Amniotic stem cell (primary cell): ENCODE measurements at regions not wholly inside any gene's neighbourhood (a gene's known extent, or its start where the extent isn't known, plus 50 kb on each side); places are given as distances from the start of the nearest gene placed in this dataset.

ENCODE experiments used
- DNase-seq: peaks from one replicate; lab custom pipeline; 2025; lab: John Stamatoyannopoulos, UW

GRCh38 chr7:81648716-81649115 is 121.1 kb downstream of the HGF start:
- DNase-seq: no peak

DNA sequence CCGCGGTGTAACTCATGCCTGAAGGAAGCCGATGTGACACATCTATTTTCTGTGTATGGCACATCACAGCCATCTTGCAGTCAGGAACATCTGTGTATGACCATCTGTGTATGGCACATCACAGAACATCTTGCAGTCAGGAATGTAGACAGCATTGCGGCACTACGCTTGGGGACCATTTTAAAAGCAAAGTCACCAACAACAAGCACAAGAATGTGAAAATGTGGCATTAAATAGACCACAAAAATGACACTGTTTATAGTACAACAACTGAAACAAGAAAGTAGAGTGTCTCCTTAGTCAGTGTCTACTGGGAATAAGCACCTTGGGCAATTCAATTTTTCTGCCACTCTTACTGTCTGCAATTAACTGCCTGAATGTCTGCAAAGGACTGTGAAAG is 124.4 kb downstream of the HGF start:
- no peak for DNase-seq

DNA sequence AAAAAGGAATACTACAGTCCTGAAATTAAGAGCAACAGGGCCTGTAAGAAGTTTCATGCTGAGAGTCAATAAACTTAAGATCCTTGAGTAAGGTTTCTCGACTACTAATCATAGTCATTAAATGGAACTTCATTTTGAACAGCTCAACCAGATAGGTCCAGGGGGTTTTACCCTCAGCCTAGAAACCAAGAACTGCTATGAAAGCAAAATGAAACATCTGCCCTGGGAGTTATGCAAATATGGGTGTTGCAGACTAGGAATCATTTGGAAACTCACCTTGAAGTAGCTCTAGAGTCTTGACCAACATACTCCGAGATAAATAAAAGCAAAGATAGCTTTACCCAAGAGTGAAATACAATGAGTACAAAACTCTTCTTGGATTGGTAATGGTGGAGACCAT is 128.0 kb downstream of the HGF start:
- no peak for DNase-seq

DNA sequence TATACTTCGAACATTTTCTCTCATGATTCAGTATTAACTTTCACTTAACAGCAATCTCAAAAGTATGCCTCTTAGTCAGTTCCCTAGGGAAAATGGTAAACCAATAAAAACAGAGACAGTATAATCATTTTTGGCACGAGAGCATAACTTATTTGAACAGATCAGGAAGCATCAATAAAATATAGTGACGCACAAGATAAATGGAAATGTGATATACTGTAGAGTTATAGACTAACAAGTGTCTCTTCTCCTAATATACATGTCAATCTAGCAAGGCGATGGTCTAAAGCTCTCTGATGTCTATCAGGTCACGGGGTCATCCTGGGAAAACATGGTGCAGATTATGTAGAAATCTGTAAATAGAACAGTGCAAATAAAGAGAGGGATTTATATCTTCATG is 131.6 kb downstream of the HGF start:
- peak; percentile 74 for DNase-seq

- DNase-seq: no peak
These were observed 132.3 kb downstream of the HGF start for GRCh38 chr7:81637534-81637933.

GRCh38 chr7:81632418-81632817 is 137.4 kb downstream of the HGF start:
- no peak for DNase-seq

- no peak for DNase-seq
These were observed 139.2 kb downstream of the HGF start for GRCh38 chr7:81630600-81630999.

DNA sequence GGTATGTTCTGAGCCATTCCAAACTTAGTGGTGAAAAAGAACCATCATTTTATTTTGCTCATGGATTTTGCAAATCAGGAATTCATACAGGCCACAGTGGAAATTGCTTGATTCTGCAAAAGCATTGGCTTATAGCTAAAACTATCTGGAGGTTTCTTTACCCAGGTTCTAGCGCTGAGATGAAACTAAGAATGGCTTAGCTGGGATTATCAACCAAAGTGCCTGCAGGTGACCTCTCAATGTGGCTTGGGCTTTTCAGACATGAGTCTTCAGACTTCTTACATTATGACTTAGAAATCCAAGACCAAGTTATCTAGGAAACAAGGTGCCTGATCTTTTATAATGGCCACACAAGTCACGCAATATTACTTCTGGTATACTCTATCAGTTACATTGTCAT is 140.1 kb downstream of the HGF start:
- no peak for DNase-seq

- no peak for DNase-seq
These were observed 140.9 kb downstream of the HGF start for GRCh38 chr7:81628951-81629350.

DNA sequence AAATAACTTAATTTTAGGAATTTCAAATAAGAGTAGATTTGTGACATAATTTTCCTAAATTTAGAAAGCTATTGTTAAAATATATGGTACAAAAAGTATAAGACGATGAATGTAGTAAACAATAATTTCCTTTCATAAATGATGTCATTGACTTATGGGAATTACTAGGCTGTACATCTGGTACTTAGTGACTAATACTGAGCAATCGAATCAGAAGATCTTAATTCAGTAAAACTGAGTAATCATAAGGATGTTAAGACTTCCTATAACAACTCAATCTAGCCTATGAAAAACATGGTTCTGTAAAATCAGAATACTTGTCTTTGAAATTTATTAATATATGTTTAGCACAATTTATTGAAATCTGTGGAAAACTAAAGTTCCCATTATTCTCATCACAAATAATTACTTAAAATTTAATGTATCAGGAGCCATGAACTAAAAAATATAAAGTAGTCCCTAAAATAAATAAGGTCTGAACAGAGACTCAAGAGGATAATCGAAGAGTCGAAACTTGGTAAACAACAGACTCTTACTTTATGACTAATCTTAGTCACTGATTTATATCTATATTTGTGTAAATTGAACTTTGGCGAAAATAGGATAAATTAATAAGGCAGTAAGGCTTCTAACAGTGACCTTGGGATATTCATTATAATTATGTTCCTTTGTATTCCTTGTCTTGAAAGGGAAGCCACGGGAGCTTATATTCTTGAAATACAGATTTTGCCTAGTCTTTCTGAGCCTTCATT is 142.1 kb downstream of the HGF start:
- no peak for DNase-seq

GRCh38 chr7:81626008-81626407 is 143.8 kb downstream of the HGF start:
- no peak for DNase-seq

- no peak for DNase-seq
These were observed 144.9 kb downstream of the HGF start for GRCh38 chr7:81624650-81625631.

GRCh38 chr7:81624021-81624592 is 145.7 kb downstream of the HGF start:
- DNase-seq: no peak

DNA sequence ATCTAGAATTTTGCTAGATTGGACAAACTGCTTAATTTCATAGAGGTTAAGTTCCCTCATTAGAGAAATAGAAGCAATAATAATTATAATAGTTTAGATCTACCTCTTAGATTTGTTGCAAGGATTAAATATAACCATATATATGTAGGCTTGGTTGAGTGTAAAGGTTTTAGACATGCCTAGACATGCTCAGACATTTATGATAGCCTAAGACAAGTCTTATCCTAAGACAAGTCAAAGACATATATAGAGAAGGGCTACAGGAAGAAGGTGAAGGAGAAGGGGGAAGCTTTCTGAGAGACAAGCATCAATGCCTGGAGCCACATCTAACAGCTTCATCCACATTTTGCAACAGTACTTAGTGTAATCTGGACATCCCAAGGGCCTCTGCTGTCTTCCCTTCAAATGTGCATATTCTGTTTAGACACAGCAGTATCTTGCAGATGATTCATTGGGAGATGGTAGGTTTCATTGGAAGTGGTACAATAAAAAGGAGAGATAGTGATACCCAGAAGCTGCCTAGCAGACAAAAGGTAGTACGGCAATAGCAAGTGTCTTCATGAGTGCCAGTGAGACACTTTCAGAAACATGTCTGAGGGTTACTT is 146.5 kb downstream of the HGF start:
- no peak for DNase-seq

DNA sequence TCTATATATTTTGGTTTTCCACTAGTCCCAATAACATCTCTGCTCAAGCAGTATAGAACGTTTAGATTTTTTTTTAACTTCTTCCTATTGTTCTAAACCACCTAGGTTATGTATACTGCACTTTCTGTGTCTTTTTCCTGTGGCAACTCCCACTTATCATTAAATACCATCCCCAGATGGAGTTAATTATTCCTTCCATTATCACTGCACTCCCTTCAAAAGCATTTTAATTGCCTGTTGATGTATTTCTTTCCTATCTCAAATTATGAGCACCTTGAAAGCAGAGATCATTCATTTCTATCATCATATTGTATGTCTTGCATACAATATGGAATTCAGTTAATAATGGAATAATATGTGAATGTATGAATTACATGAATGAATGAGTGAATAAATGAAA is 148.0 kb downstream of the HGF start:
- DNase-seq: no peak

DNA sequence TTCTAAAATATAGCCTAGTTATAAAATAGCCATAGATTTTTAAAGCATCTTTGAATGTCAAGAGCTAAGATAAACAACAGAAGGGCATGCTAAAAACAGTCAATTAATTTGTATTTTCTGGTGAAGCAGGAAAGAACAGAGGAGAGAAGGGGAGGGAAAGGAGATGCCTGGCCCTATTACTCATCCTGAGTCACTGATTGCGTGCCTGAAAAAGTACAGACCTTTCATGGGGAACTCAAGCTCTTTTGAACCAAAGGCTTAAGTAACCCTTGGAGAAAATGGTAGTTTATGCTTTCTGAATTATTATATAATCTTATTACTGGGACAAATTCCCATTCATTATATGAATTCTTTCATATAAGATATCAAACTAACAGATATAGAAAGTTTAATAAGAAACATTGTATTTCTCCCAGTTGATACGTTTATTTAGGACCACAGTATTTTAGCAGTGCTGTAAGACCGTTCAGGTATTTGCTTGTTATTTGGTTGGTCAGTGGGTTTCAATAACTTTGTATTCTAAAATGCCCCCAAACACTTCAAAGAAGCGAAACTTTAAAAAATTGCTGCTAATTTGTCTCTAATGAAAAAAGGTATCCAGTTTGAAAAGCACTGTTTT is 151.3 kb downstream of the HGF start:
- DNase-seq: peak; percentile 64

- no peak for DNase-seq
These were observed 152.9 kb downstream of the HGF start for GRCh38 chr7:81616951-81617350.

DNA sequence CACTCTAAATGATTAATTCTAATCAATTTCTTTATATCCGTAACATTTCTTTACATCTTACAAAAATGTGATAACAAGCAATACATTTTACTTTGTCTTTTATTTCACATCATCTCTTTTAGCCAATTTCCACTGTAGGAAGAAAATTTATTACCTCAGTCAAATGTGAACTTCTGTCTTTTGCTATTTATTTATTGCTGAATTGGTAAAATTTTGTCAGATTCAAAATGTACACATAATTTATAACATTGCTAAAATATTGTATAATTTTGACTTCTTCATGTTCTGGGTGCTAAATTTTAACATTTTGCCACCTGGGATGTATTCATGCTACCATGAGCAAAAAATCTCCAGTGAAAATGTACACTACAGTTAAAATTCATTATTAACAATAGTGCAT is 158.0 kb downstream of the HGF start:
- DNase-seq: no peak

DNA sequence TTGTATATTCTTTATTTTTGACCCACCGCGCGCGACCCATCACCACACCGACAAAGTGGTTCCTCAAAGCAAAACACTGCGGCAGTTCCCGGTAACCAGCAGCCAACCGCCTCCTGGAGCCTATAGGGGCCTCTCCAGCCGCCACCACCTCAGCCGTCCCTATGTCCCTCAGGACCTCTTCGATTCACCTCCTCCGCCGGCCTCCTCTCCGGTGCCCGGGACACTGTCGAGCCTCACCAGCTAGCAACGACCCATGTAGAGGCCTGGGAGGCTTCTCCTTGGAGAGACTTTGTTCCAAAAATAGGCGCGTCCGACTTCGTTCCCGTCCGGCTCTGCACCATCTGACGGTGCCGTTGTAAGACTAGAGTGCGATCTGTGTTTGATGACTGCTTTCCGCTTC is 158.8 kb downstream of the HGF start:
- DNase-seq: no peak

DNA sequence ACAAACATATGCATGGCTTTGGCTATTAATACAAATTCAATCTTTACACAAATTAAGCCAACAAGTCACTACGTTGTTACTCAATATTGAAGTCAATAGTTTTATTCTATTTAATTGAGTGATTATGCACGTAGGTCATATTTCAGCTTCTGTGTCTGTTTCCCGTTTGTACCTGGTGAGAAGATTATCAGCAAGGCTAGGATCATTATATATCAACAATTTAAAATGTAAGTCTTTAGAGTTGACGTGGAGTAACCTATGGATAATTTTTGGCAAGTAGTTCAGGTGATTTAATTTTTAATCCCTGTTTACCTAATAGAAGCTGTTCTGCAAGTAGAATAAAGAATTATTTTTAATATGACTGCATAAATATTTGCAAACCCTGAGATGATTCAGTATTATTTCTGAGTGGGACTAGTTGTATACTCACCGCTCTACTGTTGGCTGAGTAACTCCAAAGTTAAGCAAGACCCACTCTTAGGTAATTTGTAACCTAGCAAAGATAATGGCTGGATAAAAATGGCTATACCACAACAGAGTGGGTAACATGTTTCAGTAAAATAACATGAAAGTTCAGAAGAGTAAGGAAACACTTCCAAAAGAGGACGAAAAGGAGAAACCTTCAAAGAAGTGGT is 161.0 kb downstream of the HGF start:
- DNase-seq: no peak

- DNase-seq: no peak
These were observed 161.9 kb downstream of the HGF start for GRCh38 chr7:81607987-81608386.
